H1 (cell line): ENCODE measurements at regions not wholly inside any gene's neighbourhood (a gene's known extent, or its start where the extent isn't known, plus 50 kb on each side); places are given as distances from the start of the nearest gene placed in this dataset.

Experiments used
- CHD7 ChIP-seq: fragments of 300-600 bp; sonication (generic); IDR thresholded peaks from 2 replicates; pipeline ENCODE4 v1.7.1; 2012; ENCODE audit warnings: low read length, moderate library complexity, mild to moderate bottlenecking, inconsistent platforms; ENCODE audit not compliant: insufficient replicate concordance
- FOSL1 ChIP-seq: IDR thresholded peaks from 2 replicates; pipeline ENCODE4 v1.6.1; 2011; ENCODE audit warnings: mild to moderate bottlenecking, low read depth, low read length, moderate library complexity; ENCODE audit not compliant: insufficient read depth
- USF2 ChIP-seq: IDR thresholded peaks from 2 replicates; pipeline ENCODE4 v1.6.1; 2011; ENCODE audit warnings: low read length, improper control_type of control experiment
- YY1 ChIP-seq: IDR thresholded peaks from 2 replicates; pipeline ENCODE4 v1.6.1; 2011; ENCODE audit warnings: low read depth, mild to moderate bottlenecking, low read length

- TF ChIP-seq USF2 (no peak), CHD7 (no peak), YY1 (no peak), FOSL1 (no peak)
These were observed 263.5 kb downstream of the YTHDC2 start (continued) for GRCh38 chr5:113776832-113777525.
